Fibroblast of lung (primary cell): ENCODE measurements at regions not wholly inside any gene's neighbourhood (a gene's known extent, or its start where the extent isn't known, plus 50 kb on each side); places are given as distances from the start of the nearest gene placed in this dataset.
A peak's percentile ranks its signal among the peaks of the same experiment; 100 is the strongest.

ENCODE experiments used
- DNase-seq, 2 donors: peaks; one replicate each; pipeline versions ENCODE4 v3.0.0 to v3.0.0-alpha.2; 2010; ENCODE audit warnings: low read depth in 2 of 2
- H2AFZ ChIP-seq: 2 replicates; pipeline ENCODE4 v1.5.1; 2012; ENCODE audit warnings: low read length, control low read depth, inconsistent platforms
- H3K27ac ChIP-seq: 2 replicates; pipeline ENCODE4 v1.5.1; 2011; ENCODE audit warnings: low read length, control low read depth; ENCODE audit not compliant: insufficient read depth
- H3K27me3 ChIP-seq: 2 replicates; pipeline ENCODE4 v1.5.1; 2011; ENCODE audit warnings: mild to moderate bottlenecking, low read length; ENCODE audit not compliant: control insufficient read depth, insufficient read depth
- H3K36me3 ChIP-seq: 2 replicates; pipeline ENCODE4 v1.5.1; 2011; ENCODE audit warnings: low read length; ENCODE audit not compliant: control insufficient read depth, insufficient read depth
- H3K4me1 ChIP-seq: 2 replicates; pipeline ENCODE4 v1.5.1; 2011; ENCODE audit warnings: low read length; ENCODE audit not compliant: control insufficient read depth, insufficient read depth; ENCODE audit errors: extremely low read depth
- H3K4me2 ChIP-seq: 2 replicates; pipeline ENCODE4 v1.5.1; 2011; ENCODE audit warnings: low read length, control low read depth; ENCODE audit not compliant: insufficient read depth; ENCODE audit errors: extremely low read depth
- H3K4me3 ChIP-seq, 4 experiments: fragments of 200-600 bp in 1 of 4; sonication (generic) in 1 of 4; replicated peaks in 1 of 4; 2 replicates each; pipeline ENCODE4 v1.5.1; 2011 to 2016; ENCODE audit warnings: low read length in 4 of 4, low read depth in 3 of 4, mild to moderate bottlenecking in 3 of 4, control low read depth in 2 of 4, inconsistent platforms in 1 of 4, mixed read lengths in 1 of 4; ENCODE audit not compliant: insufficient read depth in 1 of 4; ENCODE audit errors: control extremely low read depth in 1 of 4
- H3K79me2 ChIP-seq: 2 replicates; pipeline ENCODE4 v1.5.1; 2012; ENCODE audit warnings: mild to moderate bottlenecking, low read length, inconsistent platforms; ENCODE audit not compliant: control insufficient read depth, insufficient read depth
- H3K9ac ChIP-seq: 2 replicates; pipeline ENCODE4 v1.5.1; 2011; ENCODE audit warnings: mild to moderate bottlenecking, low read length, control low read depth; ENCODE audit not compliant: insufficient read depth
- H3K9me3 ChIP-seq: 2 replicates; pipeline ENCODE4 v1.5.1; 2012; ENCODE audit warnings: low read depth, low read length; ENCODE audit not compliant: control insufficient read depth, insufficient read depth
- H4K20me1 ChIP-seq: 2 replicates; pipeline ENCODE4 v1.5.1; 2011; ENCODE audit warnings: low read length; ENCODE audit not compliant: control insufficient read depth, insufficient read depth; ENCODE audit errors: extremely low read depth
- EZH2 ChIP-seq: IDR thresholded peaks from 2 replicates; pipeline ENCODE4 v1.5.1; 2012; ENCODE audit warnings: low read length, control low read depth, mild to moderate bottlenecking; ENCODE audit errors: missing control alignments
- TF ChIP-seq, protein P1 (sequence below), 2 donors: IDR thresholded peaks in 1 of 2; conservative IDR thresholded peaks in 1 of 2; 1 replicate in 1 of 2; 2 replicates in 1 of 2; pipeline ENCODE4 v1.5.1; 2011 to 2012; ENCODE audit warnings: low read length in 2 of 2, control low read depth in 1 of 2, inconsistent platforms in 1 of 2, low read depth in 1 of 2, mild to moderate bottlenecking in 1 of 2

DNA sequence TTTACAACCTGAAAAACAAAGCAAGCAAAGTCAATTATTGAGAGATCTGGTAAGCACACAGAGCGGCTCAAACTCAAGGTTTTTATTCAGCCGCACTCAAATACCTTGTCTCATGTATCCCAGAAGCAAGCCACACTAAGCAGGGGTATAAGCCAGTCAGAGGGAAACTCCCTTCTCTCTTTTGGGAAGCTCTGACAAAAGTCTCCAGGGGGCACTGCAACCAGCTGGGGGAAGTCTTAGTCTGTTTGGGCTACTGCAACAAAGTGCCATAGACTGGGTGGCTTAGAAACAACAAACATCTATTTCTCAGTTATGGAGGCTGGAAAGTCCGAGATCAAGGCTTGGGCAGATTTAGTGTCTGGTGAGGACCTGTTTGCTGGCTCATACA, 246.0 kb downstream of the ENC1 start:
- H3K9ac ChIP-seq, result no peak overlapping the region
- TF ChIP-seq, protein P1, sequence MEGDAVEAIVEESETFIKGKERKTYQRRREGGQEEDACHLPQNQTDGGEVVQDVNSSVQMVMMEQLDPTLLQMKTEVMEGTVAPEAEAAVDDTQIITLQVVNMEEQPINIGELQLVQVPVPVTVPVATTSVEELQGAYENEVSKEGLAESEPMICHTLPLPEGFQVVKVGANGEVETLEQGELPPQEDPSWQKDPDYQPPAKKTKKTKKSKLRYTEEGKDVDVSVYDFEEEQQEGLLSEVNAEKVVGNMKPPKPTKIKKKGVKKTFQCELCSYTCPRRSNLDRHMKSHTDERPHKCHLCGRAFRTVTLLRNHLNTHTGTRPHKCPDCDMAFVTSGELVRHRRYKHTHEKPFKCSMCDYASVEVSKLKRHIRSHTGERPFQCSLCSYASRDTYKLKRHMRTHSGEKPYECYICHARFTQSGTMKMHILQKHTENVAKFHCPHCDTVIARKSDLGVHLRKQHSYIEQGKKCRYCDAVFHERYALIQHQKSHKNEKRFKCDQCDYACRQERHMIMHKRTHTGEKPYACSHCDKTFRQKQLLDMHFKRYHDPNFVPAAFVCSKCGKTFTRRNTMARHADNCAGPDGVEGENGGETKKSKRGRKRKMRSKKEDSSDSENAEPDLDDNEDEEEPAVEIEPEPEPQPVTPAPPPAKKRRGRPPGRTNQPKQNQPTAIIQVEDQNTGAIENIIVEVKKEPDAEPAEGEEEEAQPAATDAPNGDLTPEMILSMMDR (conservative IDR thresholded peaks at IDR 0.05 in 1 of 2, IDR thresholded peaks at IDR 0.05 in 1 of 2; ENCODE audit: low read depth in 1 of 2, low read length in 2 of 2), result peak in 1 of 2 donors; percentile 7
- TF ChIP-seq EZH2, result no peak
- DNase-seq, result no peak

DNA sequence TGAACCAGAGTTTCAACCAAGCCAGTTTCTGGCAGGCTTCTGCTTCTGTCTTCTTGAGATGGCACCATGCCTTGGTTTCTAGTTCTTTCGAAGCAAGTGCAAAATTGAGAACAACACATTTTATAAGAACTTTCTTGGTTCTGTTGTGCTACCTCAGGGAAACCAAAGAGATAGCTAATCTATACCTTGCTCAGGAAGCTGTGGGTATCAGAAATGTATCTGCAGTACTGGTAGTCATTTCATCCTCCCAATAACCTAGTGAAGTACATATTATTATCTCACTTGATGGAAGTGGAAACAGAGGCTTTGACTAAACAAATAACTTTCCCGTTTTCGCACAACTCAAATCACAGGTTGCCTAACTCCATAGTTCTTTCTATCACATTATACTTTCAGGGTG, 246.6 kb downstream of the ENC1 start:
- Histone ChIP-seq H3K27me3 (no peaks in the 10 kb centered on the region), H4K20me1 (no peaks in the 10 kb centered on the region), H3K4me1 (no peaks in the 10 kb centered on the region), H3K9ac (no peak overlapping the region), H3K4me3 (no peak overlapping the region), H2AFZ (no peak overlapping the region), H3K9me3 (no peaks in the 10 kb centered on the region), H3K27ac (no peak overlapping the region), H3K79me2 (no peaks in the 10 kb centered on the region), H3K36me3 (no peaks in the 10 kb centered on the region), H3K4me2 (no peak overlapping the region)
- TF ChIP-seq, protein P1 (conservative IDR thresholded peaks at IDR 0.05 in 1 of 2, IDR thresholded peaks at IDR 0.05 in 1 of 2; ENCODE audit: low read depth in 1 of 2, low read length in 2 of 2), result no peak
- TF ChIP-seq EZH2, result no peak
- DNase-seq, result no peak

More for the DNA sequence above, 246.0 kb downstream of the ENC1 start:
- no peak overlapping the region for H2AFZ ChIP-seq
- H3K4me1 ChIP-seq, result no peaks in the 10 kb centered on the region
- H3K27ac ChIP-seq, result no peak overlapping the region
- H4K20me1 ChIP-seq, result no peaks in the 10 kb centered on the region
- no peaks in the 10 kb centered on the region for H3K36me3 ChIP-seq
- no peaks in the 10 kb centered on the region for H3K27me3 ChIP-seq
- no peak overlapping the region for H3K4me2 ChIP-seq
- H3K4me3 ChIP-seq, result no peak overlapping the region
- no peaks in the 10 kb centered on the region for H3K9me3 ChIP-seq
- H3K79me2 ChIP-seq, result no peaks in the 10 kb centered on the region

DNA sequence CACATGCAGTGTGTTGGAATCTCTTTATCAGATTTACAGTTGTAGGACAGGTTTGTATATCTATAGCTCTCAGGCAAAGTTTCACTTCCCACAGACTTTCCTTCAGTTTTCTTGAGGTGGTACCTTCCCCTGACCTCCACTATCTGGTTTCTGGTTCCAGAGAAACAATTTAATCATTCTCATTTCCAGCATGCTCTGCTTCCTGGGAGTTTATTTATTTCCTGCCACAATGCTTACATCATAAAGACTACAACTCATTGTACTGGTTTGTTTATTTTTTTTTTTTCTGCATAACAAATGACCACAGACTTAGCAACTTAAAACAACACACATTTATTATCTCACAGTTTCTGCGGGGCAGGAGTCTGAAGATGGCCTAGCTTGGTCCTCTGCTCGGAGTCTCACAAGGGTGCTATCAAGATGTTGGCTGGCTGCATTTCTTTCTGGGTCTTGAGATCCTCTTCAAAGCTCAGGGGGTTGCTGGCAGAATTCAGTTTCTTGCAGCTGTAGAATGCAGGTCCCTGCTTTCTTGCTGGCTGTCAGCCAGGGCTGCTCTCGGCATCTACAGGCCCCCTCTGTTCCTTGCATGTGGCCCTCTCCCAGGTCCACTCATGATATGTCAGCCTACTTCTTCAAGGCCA, 247.7 kb downstream of the ENC1 start:
- Histone ChIP-seq H3K4me2 (no peak overlapping the region), H3K9me3 (no peaks in the 10 kb centered on the region), H3K4me1 (no peaks in the 10 kb centered on the region), H3K27me3 (no peaks in the 10 kb centered on the region), H2AFZ (no peak overlapping the region), H4K20me1 (no peaks in the 10 kb centered on the region), H3K79me2 (no peaks in the 10 kb centered on the region), H3K27ac (no peak overlapping the region), H3K4me3 (no peak overlapping the region), H3K9ac (no peak overlapping the region), H3K36me3 (no peaks in the 10 kb centered on the region)
- TF ChIP-seq EZH2, result no peak
- TF ChIP-seq, protein P1 (conservative IDR thresholded peaks at IDR 0.05 in 1 of 2, IDR thresholded peaks at IDR 0.05 in 1 of 2; ENCODE audit: low read depth in 1 of 2, low read length in 2 of 2), result no peak
- DNase-seq, result peak; percentile 38 to 65
